HEK293T (cell line): ENCODE measurements at regions not wholly inside any gene's neighbourhood (a gene's known extent, or its start where the extent isn't known, plus 50 kb on each side); places are given as distances from the start of the nearest gene placed in this dataset.

Experiments used
- CTCF ChIA-PET: fragments of 350-600 bp; formaldehyde crosslinking; extraction: SDS; loops from one replicate; lab custom pipeline; 2021; ENCODE audit warnings: antibody characterized with exemption, inconsistent platforms; lab: Yijun Ruan, JAX
- POLR2A ChIA-PET: fragments of 350-600 bp; formaldehyde crosslinking; extraction: SDS; loops from one replicate; lab custom pipeline; 2020; ENCODE audit warnings: antibody characterized with exemption, inconsistent platforms; lab: Yijun Ruan, JAX
- DNase-seq: peaks from one replicate; pipeline ENCODE4 v3.0.0; 2012; ENCODE audit warnings: mixed read lengths; ENCODE audit errors: extremely low spot score
- BHLHE40 ChIP-seq: fragments of 450-650 bp; IDR thresholded peaks from 2 replicates; pipeline ENCODE4 v1.6.1; 2016; ENCODE audit warnings: mild to moderate bottlenecking, moderate library complexity, borderline replicate concordance
- CTBP1 ChIP-seq: fragments of 450-650 bp; IDR thresholded peaks from 2 replicates; pipeline ENCODE4 v1.6.1; 2016; ENCODE audit warnings: borderline replicate concordance
- ELF4 ChIP-seq: fragments of 450-650 bp; IDR thresholded peaks from 2 replicates; pipeline ENCODE4 v1.6.1; 2017; ENCODE audit warnings: antibody characterized with exemption
- FOXA1 ChIP-seq: fragments of 450-650 bp; IDR thresholded peaks from 2 replicates; pipeline ENCODE4 v1.6.1; 2016; ENCODE audit warnings: mild to moderate bottlenecking
- FOXK2 ChIP-seq: fragments of 450-650 bp; IDR thresholded peaks from 2 replicates; pipeline ENCODE4 v1.6.1; 2016; ENCODE audit warnings: mild to moderate bottlenecking
- FOXM1 ChIP-seq: fragments of 450-650 bp; IDR thresholded peaks from 2 replicates; pipeline ENCODE4 v1.6.1; 2017; ENCODE audit warnings: mild to moderate bottlenecking, borderline replicate concordance
- HDGF ChIP-seq: fragments of 450-650 bp; IDR thresholded peaks from 2 replicates; pipeline ENCODE4 v1.6.1; 2017; ENCODE audit warnings: antibody characterized with exemption, borderline replicate concordance
- L3MBTL2 ChIP-seq: fragments of 450-650 bp; conservative IDR thresholded peaks from 2 replicates; pipeline ENCODE4 v1.6.1; 2016; ENCODE audit warnings: mild to moderate bottlenecking
- LEF1 ChIP-seq: fragments of 450-650 bp; IDR thresholded peaks from 2 replicates; pipeline ENCODE4 v1.6.1; 2017; ENCODE audit warnings: mild to moderate bottlenecking, borderline replicate concordance
- NFRKB ChIP-seq: fragments of 450-650 bp; IDR thresholded peaks from 2 replicates; pipeline ENCODE4 v1.6.1; 2016; ENCODE audit warnings: mild to moderate bottlenecking, moderate library complexity
- SP1 ChIP-seq: fragments of 450-650 bp; IDR thresholded peaks from 2 replicates; pipeline ENCODE4 v1.6.1; 2017
- SUZ12 ChIP-seq: fragments of 450-650 bp; IDR thresholded peaks from 2 replicates; pipeline ENCODE4 v1.6.1; 2016; ENCODE audit warnings: mild to moderate bottlenecking
- TARDBP ChIP-seq: fragments of 450-650 bp; IDR thresholded peaks from 2 replicates; pipeline ENCODE4 v1.6.1; 2016
- ZNF384 ChIP-seq: fragments of 450-650 bp; IDR thresholded peaks from 2 replicates; pipeline ENCODE4 v1.6.1; 2016
- TF ChIP-seq, protein P1 (sequence below): fragments of 450-650 bp; IDR thresholded peaks from 2 replicates; pipeline ENCODE4 v1.6.1; 2016

- CTCF ChIA-PET = interaction anchor here (0.6 kb wide), 1 partner anchor 9 kb away, joined by 3 read pairs; no protein-coding TSS in a partner anchor
- POLR2A ChIA-PET = no interaction called here
- no peak for DNase-seq
- TF ChIP-seq TARDBP (no peak), SP1 (no peak), L3MBTL2 (no peak), NFRKB (no peak), SUZ12 (no peak), ZNF384 (no peak), FOXK2 (no peak), FOXM1 (no peak), ELF4 (no peak), BHLHE40 (no peak), CTBP1 (no peak)
These were observed 87.7 kb upstream of the ALX4 start for GRCh38 chr11:44397586-44398178.

DNA sequence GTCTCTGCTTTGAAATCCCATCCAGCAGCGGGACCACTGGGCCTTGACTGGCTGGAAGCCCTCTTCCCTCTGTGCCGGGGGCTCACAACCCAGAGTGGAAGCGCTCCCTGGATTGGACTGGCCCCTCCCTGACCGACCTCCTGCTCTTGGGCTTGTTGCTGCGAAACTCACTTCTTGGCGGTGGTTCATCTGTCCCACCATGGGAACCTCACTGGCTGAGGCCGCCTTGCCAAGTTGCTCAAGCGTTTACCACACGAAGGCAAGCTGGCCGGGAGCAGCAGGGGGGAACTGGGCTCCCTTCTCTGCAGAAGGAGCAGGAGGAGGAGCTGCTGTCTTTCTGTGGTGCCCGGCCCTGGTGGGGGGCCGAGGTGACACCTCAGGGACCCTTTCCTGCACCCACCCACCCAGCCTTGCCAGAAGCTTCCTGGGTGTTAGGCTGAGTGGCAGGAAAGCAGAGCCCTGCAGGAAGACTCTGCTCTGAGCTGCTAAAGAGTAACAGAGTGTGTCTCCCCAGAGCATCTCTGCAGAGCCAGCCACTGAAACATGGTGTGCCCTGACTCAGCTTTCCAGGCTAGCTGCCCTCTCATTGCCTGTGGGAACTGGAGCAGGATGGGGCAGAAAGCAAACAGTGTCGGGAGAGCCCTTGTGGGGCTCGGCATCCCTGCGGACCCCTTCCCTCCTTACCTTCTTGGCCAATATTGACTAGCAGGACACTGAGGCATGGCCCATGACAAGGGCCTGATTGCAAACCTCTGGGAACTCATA lies 88.5 kb upstream of the ALX4 start:
- no peak for DNase-seq
- POLR2A ChIA-PET = no interaction called here
- TF ChIP-seq BHLHE40 (no peak), NFRKB (no peak), SP1 (no peak), FOXA1 (no peak), TARDBP (no peak), FOXM1 (no peak)
- CTCF ChIA-PET = no interaction called here

DNA sequence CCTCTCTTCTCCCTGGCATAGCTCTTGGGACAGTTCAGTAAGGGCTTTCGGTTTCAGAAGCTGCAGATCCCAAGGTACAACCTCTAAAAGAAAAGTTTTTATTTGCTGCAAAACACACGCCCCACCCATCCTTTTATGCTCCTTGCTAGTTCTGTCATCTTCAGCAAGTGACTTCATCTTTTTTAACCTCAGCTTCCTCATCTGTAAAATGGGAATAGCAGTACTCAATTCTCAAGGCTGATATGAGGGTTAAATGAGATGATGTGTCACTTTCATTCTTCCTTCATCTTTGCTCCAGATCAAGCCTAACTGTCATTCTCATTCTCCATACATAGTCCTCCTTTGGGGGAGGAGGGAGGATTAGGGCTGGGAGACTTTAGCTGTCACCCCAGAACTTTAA lies 90.0 kb upstream of the ALX4 start:
- ChIA-PET POLR2A (no interaction called here), CTCF (no interaction called here)
- TF ChIP-seq HDGF = no peak
- DNase-seq = no peak

GRCh38 chr11:44400431-44400830 lies 90.5 kb upstream of the ALX4 start:
- ChIA-PET CTCF (no interaction called here), POLR2A (no interaction called here)
- DNase-seq = peak; percentile 21
- TF ChIP-seq FOXK2 = no peak
- TF ChIP-seq, protein P1, sequence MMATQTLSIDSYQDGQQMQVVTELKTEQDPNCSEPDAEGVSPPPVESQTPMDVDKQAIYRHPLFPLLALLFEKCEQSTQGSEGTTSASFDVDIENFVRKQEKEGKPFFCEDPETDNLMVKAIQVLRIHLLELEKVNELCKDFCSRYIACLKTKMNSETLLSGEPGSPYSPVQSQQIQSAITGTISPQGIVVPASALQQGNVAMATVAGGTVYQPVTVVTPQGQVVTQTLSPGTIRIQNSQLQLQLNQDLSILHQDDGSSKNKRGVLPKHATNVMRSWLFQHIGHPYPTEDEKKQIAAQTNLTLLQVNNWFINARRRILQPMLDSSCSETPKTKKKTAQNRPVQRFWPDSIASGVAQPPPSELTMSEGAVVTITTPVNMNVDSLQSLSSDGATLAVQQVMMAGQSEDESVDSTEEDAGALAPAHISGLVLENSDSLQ = no peak

DNA sequence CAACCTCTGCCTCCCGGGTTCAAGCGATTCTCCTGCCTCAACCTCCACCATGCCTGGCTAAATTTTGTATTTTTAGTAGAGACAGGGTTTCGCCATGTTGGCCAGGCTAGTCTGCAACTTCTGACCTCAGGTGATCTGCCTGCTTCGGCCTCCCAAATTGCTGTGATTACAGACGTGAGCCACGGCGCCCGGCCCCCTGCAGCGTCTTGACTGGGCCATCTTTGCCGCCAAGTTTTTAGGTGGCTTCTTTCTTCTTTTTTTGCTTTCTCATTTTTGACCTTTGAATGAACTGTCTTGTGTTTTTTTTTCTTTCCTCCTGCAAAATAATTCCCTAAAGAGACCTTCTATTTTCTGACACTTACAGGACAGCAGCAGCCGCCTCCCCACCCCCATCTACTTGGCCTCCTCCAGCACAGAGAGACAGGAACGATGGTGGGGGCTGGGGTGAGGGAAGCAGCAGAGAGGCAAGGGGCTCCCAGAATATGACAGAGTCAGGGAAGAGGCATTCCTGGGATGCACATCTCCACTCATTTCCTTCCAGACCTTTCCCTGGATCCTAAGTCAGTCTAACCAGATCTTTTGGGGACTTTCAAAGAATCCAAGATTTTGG lies 92.6 kb upstream of the ALX4 start:
- no peak for DNase-seq
- no peak for TF ChIP-seq HDGF
- TF ChIP-seq L3MBTL2 = no peak
- TF ChIP-seq ZNF384 = no peak
- no peak for TF ChIP-seq SP1
- no peak for TF ChIP-seq CTBP1
- TF ChIP-seq FOXA1 = no peak
- no peak for TF ChIP-seq FOXK2
- ChIA-PET CTCF (no interaction called here), POLR2A (no interaction called here)

GRCh38 chr11:44403176-44403575 lies 93.2 kb upstream of the ALX4 start:
- ChIA-PET POLR2A (no interaction called here), CTCF (no interaction called here)
- no peak for TF ChIP-seq HDGF
- TF ChIP-seq LEF1 = no peak
- TF ChIP-seq FOXA1 = no peak
- DNase-seq = no peak

GRCh38 chr11:44403587-44404273 lies 93.8 kb upstream of the ALX4 start:
- ChIA-PET CTCF (no interaction called here), POLR2A (no interaction called here)
- TF ChIP-seq SUZ12 = no peak
- no peak for DNase-seq

DNA sequence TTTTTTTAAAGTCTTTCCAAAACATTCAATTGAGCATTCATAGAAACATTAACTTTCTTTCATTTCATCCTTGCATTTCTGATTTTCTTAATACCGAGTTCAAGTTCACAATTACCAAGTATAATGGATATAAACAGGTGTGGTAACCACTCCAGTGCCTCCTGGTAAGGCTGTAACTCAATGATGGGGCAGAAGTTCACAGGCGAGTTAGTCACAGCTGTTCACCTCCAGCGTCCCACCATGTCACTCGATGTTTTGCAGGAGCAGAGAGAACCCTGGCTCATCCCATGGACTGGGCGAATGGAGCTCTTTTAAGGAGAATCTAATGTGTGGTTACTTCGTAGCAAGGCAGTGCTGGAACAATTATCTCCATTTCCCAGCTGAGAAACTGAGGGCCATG lies 94.4 kb upstream of the ALX4 start:
- ChIA-PET CTCF (no interaction called here), POLR2A (no interaction called here)
- TF ChIP-seq ELF4 = no peak
- no peak for TF ChIP-seq SP1

More for the DNA sequence above, 94.4 kb upstream of the ALX4 start:
- no peak for DNase-seq
